Cardiac fibroblast (primary cell): ENCODE measurements at regions not wholly inside any gene's neighbourhood (a gene's known extent, or its start where the extent isn't known, plus 50 kb on each side); places are given as distances from the start of the nearest gene placed in this dataset.

Experiments
- DNase-seq, 2 donors: peaks; one replicate each; pipeline versions ENCODE4 v3.0.0 to v3.0.0-alpha.2; 2010; ENCODE audit warnings: low read depth in 2 of 2
- H3K4me3 ChIP-seq, 2 donors: replicated peaks in 1 of 2; 1 replicate in 1 of 2; 2 replicates in 1 of 2; pipeline ENCODE4 v1.5.1; 2011; ENCODE audit warnings: low read depth in 2 of 2, low read length in 2 of 2, mild to moderate bottlenecking in 2 of 2, moderate library complexity in 1 of 2
- CTCF ChIP-seq: IDR thresholded peaks from one replicate; pipeline ENCODE4 v1.5.1; 2011; ENCODE audit warnings: low read depth, mild to moderate bottlenecking, low read length, inconsistent platforms

GRCh38 chr4:81348086-81348777, 123.5 kb downstream of the RASGEF1B start:
- no peak for DNase-seq
- H3K4me3 ChIP-seq, result no peak overlapping the region
- TF ChIP-seq CTCF, result no peak

- TF ChIP-seq CTCF, result no peak
- DNase-seq, result no peak
- no peak overlapping the region for H3K4me3 ChIP-seq
These were observed 125.0 kb downstream of the RASGEF1B start for GRCh38 chr4:81346719-81347118.

- no peak for DNase-seq
- no peak for TF ChIP-seq CTCF
- no peak overlapping the region for H3K4me3 ChIP-seq
These were observed 128.2 kb downstream of the RASGEF1B start for GRCh38 chr4:81343536-81343935.

- TF ChIP-seq CTCF, result no peak
- no peak overlapping the region for H3K4me3 ChIP-seq
- DNase-seq, result peak; percentile 19 to 26
These were observed 128.0 kb upstream of the PRKG2 start for GRCh38 chr4:81343046-81343445.

- DNase-seq, result no peak
- no peak overlapping the region for H3K4me3 ChIP-seq
- TF ChIP-seq CTCF, result no peak
These were observed 122.2 kb upstream of the PRKG2 start for GRCh38 chr4:81337211-81337610.

- no peak for TF ChIP-seq CTCF
- DNase-seq, result no peak
- H3K4me3 ChIP-seq, result no peak overlapping the region
These were observed 120.3 kb upstream of the PRKG2 start for GRCh38 chr4:81335122-81335912.
